ENCODE measurements at regions not wholly inside any gene's neighbourhood (a gene's known extent, or its start where the extent isn't known, plus 50 kb on each side); places are given as distances from the start of the nearest gene placed in this dataset.

- Histone ChIP-seq H3K27ac (ENCODE audit: low read depth, low read length, poor library complexity, severe bottlenecking) (no peak overlapping the region), H3K36me3 (ENCODE audit: insufficient read depth, low read length) (no peaks in the 10 kb centered on the region; the same call in 1 of the 2 replicates), H2AFZ (ENCODE audit: low read length) (no peak overlapping the region), H3K4me3 (ENCODE audit: low read depth, low read length, poor library complexity, severe bottlenecking) (no peak overlapping the region), H3K9me2 (ENCODE audit: insufficient read depth, low read length) (no peaks in the 10 kb centered on the region), H3K9me3 (ENCODE audit: low read length) (no peaks in the 10 kb centered on the region), H4K20me1 (ENCODE audit: insufficient read depth, low read length) (no peaks in the 10 kb centered on the region), H3K79me2 (ENCODE audit: insufficient read depth, low read depth, low read length) (no peaks in the 10 kb centered on the region), H3K4me1 (ENCODE audit: insufficient read depth, low read length, poor library complexity, severe bottlenecking) (no peaks in the 10 kb centered on the region), H3K4me2 (ENCODE audit: low read length) (no peak overlapping the region)
- no TSS peak for BruUV-seq (replicated peaks)
- TF ChIP-seq, protein P1, sequence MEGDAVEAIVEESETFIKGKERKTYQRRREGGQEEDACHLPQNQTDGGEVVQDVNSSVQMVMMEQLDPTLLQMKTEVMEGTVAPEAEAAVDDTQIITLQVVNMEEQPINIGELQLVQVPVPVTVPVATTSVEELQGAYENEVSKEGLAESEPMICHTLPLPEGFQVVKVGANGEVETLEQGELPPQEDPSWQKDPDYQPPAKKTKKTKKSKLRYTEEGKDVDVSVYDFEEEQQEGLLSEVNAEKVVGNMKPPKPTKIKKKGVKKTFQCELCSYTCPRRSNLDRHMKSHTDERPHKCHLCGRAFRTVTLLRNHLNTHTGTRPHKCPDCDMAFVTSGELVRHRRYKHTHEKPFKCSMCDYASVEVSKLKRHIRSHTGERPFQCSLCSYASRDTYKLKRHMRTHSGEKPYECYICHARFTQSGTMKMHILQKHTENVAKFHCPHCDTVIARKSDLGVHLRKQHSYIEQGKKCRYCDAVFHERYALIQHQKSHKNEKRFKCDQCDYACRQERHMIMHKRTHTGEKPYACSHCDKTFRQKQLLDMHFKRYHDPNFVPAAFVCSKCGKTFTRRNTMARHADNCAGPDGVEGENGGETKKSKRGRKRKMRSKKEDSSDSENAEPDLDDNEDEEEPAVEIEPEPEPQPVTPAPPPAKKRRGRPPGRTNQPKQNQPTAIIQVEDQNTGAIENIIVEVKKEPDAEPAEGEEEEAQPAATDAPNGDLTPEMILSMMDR (conservative IDR thresholded peaks at IDR 0.05; ENCODE audit: low read length) = 0 out of 2 replicates have a peak, but pooled peaks have one; percentile 30
- TF ChIP-seq EZH2phosphoT487 (IDR thresholded peaks at IDR 0.05; ENCODE audit: borderline replicate concordance, low read depth, low read length) = no peak
- ChIA-PET POLR2A (interaction anchor here (0.6 to 2.0 kb wide), 6 partner anchors 10 to 402 kb away, joined by 3 to 7 read pairs (median 3); no protein-coding TSS in a partner anchor), CTCF (ENCODE audit: unreplicated experiment) (interaction anchor here (0.7 kb wide), 1 partner anchor 10 kb away, joined by 3 read pairs; no protein-coding TSS in a partner anchor)
- peak; percentile 15 for DNase-seq (ENCODE audit: low spot score)
- intact Hi-C loops (cut with micrococcal nuclease; ENCODE audit: unreplicated experiment) = no loop called here
Measured at GRCh38 chr3:153688301-153689120, 432.7 kb upstream of the ARHGEF26 start.

DNA sequence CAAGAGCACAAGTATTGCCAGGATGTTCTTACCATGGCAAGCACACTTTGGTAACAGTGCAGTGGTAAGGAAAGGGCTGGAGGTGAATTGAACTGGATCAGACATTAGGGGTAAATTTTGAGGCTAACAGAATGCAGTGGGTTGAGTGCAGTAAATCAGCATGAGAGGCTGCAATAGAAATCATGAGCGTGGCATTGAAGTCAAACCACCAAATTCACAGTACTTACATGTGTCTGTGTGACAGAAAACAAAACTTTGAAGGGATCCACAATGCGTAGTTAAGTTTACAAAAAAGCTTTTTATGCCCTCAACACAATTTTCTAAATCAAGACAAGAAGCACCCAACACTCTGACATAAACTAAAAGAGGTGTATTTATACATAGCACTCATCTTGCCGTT is 428.0 kb upstream of the ARHGEF26 start:
- TF ChIP-seq EZH2phosphoT487 (IDR thresholded peaks at IDR 0.05; ENCODE audit: borderline replicate concordance, low read depth, low read length) = no peak
- TF ChIP-seq, protein P1 (conservative IDR thresholded peaks at IDR 0.05; ENCODE audit: low read length) = no peak
- H3K9me3 ChIP-seq (ENCODE audit: low read length) = no peaks in the 10 kb centered on the region
- H4K20me1 ChIP-seq (ENCODE audit: insufficient read depth, low read length) = no peaks in the 10 kb centered on the region
- H3K4me2 ChIP-seq (ENCODE audit: low read length) = no peak overlapping the region
- ChIA-PET POLR2A (interaction anchor here (1.0 kb wide), 1 partner anchor 29 kb away, joined by 3 read pairs; no protein-coding TSS in a partner anchor), CTCF (ENCODE audit: unreplicated experiment) (no interaction called here)
- BruUV-seq (replicated peaks) = no TSS peak
- H3K4me3 ChIP-seq (ENCODE audit: low read depth, low read length, poor library complexity, severe bottlenecking) = no peak overlapping the region
- no peaks in the 10 kb centered on the region for H3K4me1 ChIP-seq (ENCODE audit: insufficient read depth, low read length, poor library complexity, severe bottlenecking)
- no peaks in the 10 kb centered on the region for H3K79me2 ChIP-seq (ENCODE audit: insufficient read depth, low read depth, low read length)
- no peak for DNase-seq (ENCODE audit: low spot score)
- H3K9me2 ChIP-seq (ENCODE audit: insufficient read depth, low read length) = no peaks in the 10 kb centered on the region
- intact Hi-C loops (cut with micrococcal nuclease; ENCODE audit: unreplicated experiment) = no loop called here
- no peak overlapping the region for H2AFZ ChIP-seq (ENCODE audit: low read length)
- H3K27ac ChIP-seq (ENCODE audit: low read depth, low read length, poor library complexity, severe bottlenecking) = no peak overlapping the region
- H3K36me3 ChIP-seq (ENCODE audit: insufficient read depth, low read length) = no peaks in the 10 kb centered on the region; the same call in 1 of the 2 replicates

DNA sequence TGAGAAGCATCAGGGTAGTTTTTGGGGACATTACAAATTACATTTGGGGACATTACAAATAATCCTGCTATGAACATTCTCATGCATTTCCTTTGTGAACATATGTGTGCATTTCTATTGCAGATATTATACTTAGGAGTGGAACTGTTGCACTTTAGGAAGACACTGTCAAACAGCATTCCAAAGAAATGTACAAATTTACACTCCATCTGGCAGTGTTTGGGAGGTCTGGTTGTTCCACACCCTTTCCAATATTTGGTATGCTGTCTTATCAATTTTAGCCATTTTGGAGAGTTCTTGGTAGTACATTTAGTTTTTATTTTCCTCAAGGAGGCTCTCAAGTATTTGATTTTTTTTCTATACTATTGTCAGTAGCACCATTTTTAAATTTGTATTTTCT is 419.1 kb upstream of the ARHGEF26 start:
- Histone ChIP-seq H3K79me2 (ENCODE audit: insufficient read depth, low read depth, low read length) (no peaks in the 10 kb centered on the region), H3K4me2 (ENCODE audit: low read length) (no peak overlapping the region), H3K4me1 (ENCODE audit: insufficient read depth, low read length, poor library complexity, severe bottlenecking) (peaks cover 5% of the 10 kb centered on the region), H2AFZ (ENCODE audit: low read length) (no peak overlapping the region), H3K4me3 (ENCODE audit: low read depth, low read length, poor library complexity, severe bottlenecking) (no peak overlapping the region), H3K36me3 (ENCODE audit: insufficient read depth, low read length) (no peaks in the 10 kb centered on the region), H4K20me1 (ENCODE audit: insufficient read depth, low read length) (no peaks in the 10 kb centered on the region), H3K27ac (ENCODE audit: low read depth, low read length, poor library complexity, severe bottlenecking) (no peak overlapping the region), H3K9me2 (ENCODE audit: insufficient read depth, low read length) (no peaks in the 10 kb centered on the region), H3K9me3 (ENCODE audit: low read length) (no peaks in the 10 kb centered on the region)
- CTCF ChIA-PET (ENCODE audit: unreplicated experiment) = no interaction called here
- BruUV-seq (replicated peaks) = no TSS peak
- TF ChIP-seq EZH2phosphoT487 (IDR thresholded peaks at IDR 0.05; ENCODE audit: borderline replicate concordance, low read depth, low read length) = no peak
- TF ChIP-seq, protein P1 (conservative IDR thresholded peaks at IDR 0.05; ENCODE audit: low read length) = no peak
- POLR2A ChIA-PET = no interaction called here
- DNase-seq (ENCODE audit: low spot score) = no peak
- intact Hi-C loops (cut with micrococcal nuclease; ENCODE audit: unreplicated experiment) = no loop called here
